GM12865 (cell line): ENCODE measurements at regions not wholly inside any gene's neighbourhood (a gene's known extent, or its start where the extent isn't known, plus 50 kb on each side); places are given as distances from the start of the nearest gene placed in this dataset.
A peak's percentile ranks its signal among the peaks of the same experiment; 100 is the strongest.

Experiments used
- DNase-seq: peaks from one replicate; pipeline ENCODE4 v3.0.0; 2010; ENCODE audit warnings: low read depth
- H3K4me3 ChIP-seq: 2 replicates; pipeline ENCODE4 v1.5.1; 2011; ENCODE audit warnings: mild to moderate bottlenecking, low read depth, low read length, control low read depth
- TF ChIP-seq, protein P1 (sequence below): IDR thresholded peaks from 2 replicates; pipeline ENCODE4 v1.5.1; 2011; ENCODE audit warnings: low read length, control low read depth, low read depth, inconsistent platforms; ENCODE audit not compliant: insufficient read depth; ENCODE audit errors: missing control alignments

GRCh38 chrX:20461002-20461401 lies 194.3 kb upstream of the RPS6KA3 start:
- no peak overlapping the region for H3K4me3 ChIP-seq
- no peak for DNase-seq
- TF ChIP-seq, protein P1, sequence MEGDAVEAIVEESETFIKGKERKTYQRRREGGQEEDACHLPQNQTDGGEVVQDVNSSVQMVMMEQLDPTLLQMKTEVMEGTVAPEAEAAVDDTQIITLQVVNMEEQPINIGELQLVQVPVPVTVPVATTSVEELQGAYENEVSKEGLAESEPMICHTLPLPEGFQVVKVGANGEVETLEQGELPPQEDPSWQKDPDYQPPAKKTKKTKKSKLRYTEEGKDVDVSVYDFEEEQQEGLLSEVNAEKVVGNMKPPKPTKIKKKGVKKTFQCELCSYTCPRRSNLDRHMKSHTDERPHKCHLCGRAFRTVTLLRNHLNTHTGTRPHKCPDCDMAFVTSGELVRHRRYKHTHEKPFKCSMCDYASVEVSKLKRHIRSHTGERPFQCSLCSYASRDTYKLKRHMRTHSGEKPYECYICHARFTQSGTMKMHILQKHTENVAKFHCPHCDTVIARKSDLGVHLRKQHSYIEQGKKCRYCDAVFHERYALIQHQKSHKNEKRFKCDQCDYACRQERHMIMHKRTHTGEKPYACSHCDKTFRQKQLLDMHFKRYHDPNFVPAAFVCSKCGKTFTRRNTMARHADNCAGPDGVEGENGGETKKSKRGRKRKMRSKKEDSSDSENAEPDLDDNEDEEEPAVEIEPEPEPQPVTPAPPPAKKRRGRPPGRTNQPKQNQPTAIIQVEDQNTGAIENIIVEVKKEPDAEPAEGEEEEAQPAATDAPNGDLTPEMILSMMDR = no peak

- no peak for DNase-seq
- no peak overlapping the region for H3K4me3 ChIP-seq
- TF ChIP-seq, protein P1 = no peak
Observed at GRCh38 chrX:20459410-20460350, 193.0 kb upstream of the RPS6KA3 start.

- TF ChIP-seq, protein P1 = no peak
- H3K4me3 ChIP-seq = no peak overlapping the region
- DNase-seq = no peak
Observed at GRCh38 chrX:20456971-20457370, 190.3 kb upstream of the RPS6KA3 start.

GRCh38 chrX:20455001-20455400 lies 188.3 kb upstream of the RPS6KA3 start:
- DNase-seq = peak; percentile 8
- no peak overlapping the region for H3K4me3 ChIP-seq
- TF ChIP-seq, protein P1 = no peak

DNA sequence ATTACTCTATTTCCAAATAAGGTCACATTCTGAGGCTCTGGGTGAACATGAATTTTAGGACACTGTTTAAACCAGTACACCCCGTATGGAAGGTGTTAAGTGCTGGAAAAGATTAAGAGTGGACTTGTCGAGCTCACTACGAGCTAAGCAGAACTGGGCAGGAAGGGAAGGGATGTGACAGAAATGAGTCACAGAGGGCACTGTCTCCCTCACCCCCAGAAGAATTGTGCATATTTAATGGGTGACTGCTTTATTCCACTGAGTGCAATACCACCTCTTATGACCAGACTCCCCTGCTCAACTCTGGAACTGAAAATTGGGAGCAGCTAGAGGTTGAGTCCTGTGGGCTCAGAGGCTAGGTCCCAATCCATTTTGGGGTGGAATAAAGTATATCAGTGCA lies 187.4 kb upstream of the RPS6KA3 start:
- no peak for DNase-seq
- no peak overlapping the region for H3K4me3 ChIP-seq
- TF ChIP-seq, protein P1 = no peak

DNA sequence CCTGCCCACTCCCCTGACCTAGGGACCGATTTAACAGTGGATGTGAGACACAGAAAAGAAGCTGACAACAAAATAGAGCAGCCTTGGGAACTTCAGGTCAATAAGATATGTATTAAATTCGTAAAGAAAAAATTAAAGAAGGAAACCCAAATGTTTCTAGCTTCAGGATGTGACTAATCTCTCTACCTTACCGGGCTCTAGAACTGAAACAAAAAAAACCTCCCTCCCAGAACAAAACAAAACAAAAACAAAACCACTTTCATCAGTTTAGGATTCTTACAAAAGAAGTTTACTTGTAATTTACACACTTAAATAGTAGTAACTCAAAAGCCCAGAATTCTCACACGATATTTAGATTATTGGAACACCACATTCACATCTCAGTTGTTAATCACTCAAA lies 185.8 kb upstream of the RPS6KA3 start:
- no peak overlapping the region for H3K4me3 ChIP-seq
- TF ChIP-seq, protein P1 = no peak
- DNase-seq = peak; percentile 38
